Activated CD4-positive, alpha-beta memory T cell treated with anti-CD3 and anti-CD28 coated beads, Interleukin-2, amount 10 ng/mL, durations not matched to agents 7 days and 5 days (primary cell): ENCODE measurements at regions not wholly inside any gene's neighbourhood (a gene's known extent, or its start where the extent isn't known, plus 50 kb on each side); places are given as distances from the start of the nearest gene placed in this dataset.

ENCODE experiments used
- CTCF ChIA-PET: fragments of 350-600 bp; sonication (Branson Sonifier 250); formaldehyde crosslinking; loops from one replicate; lab custom pipeline; 2021; ENCODE audit warnings: antibody characterized with exemption, inconsistent platforms; lab: Charles Lee
- POLR2A ChIA-PET: fragments of 350-600 bp; sonication (Branson Sonifier 250); formaldehyde crosslinking; loops from one replicate; lab custom pipeline; 2021; ENCODE audit warnings: antibody characterized with exemption; lab: Charles Lee
- DNase-seq: peaks from one replicate; pipeline ENCODE4 v3.0.0-alpha.2; 2020
- H3K27ac Mint-ChIP-seq: one replicate; pipeline ENCODE4 v1.8.0; 2021; ENCODE audit warnings: mild to moderate bottlenecking, mixed read lengths
- H3K27me3 Mint-ChIP-seq: one replicate; pipeline ENCODE4 v1.8.0; 2021; ENCODE audit warnings: mixed read lengths
- H3K36me3 Mint-ChIP-seq: one replicate; pipeline ENCODE4 v1.8.0; 2021; ENCODE audit warnings: low read depth, mixed read lengths
- H3K4me1 Mint-ChIP-seq: one replicate; pipeline ENCODE4 v1.8.0; 2021; ENCODE audit warnings: mixed read lengths
- H3K4me3 Mint-ChIP-seq: one replicate; pipeline ENCODE4 v1.8.0; 2021; ENCODE audit warnings: mild to moderate bottlenecking, mixed read lengths
- H3K9me3 Mint-ChIP-seq: one replicate; pipeline ENCODE4 v1.8.0; 2021; ENCODE audit warnings: mixed read lengths

GRCh38 chr4:66628146-66628545, 917.2 kb downstream of the CENPC start:
- no peak overlapping the region for H3K4me3 Mint-ChIP-seq
- ChIA-PET CTCF (no interaction called here), POLR2A (no interaction called here)
- no peak overlapping the region for H3K27ac Mint-ChIP-seq
- H3K9me3 Mint-ChIP-seq, result peaks cover 4% of the 10 kb centered on the region
- no peaks in the 10 kb centered on the region for H3K4me1 Mint-ChIP-seq
- no peaks in the 10 kb centered on the region for H3K36me3 Mint-ChIP-seq
- no peaks in the 10 kb centered on the region for H3K27me3 Mint-ChIP-seq
- no peak for DNase-seq

- H3K27me3 Mint-ChIP-seq, result no peaks in the 10 kb centered on the region
- ChIA-PET CTCF (no interaction called here), POLR2A (no interaction called here)
- H3K4me3 Mint-ChIP-seq, result no peak overlapping the region
- no peak overlapping the region for H3K27ac Mint-ChIP-seq
- no peaks in the 10 kb centered on the region for H3K4me1 Mint-ChIP-seq
- no peaks in the 10 kb centered on the region for H3K36me3 Mint-ChIP-seq
- H3K9me3 Mint-ChIP-seq, result peaks cover 4% of the 10 kb centered on the region
- DNase-seq, result no peak
These were observed 919.8 kb downstream of the CENPC start for GRCh38 chr4:66625480-66625879.

GRCh38 chr4:66613591-66613990, 931.7 kb downstream of the CENPC start:
- Mint-ChIP-seq H3K27me3 (no peaks in the 10 kb centered on the region), H3K4me3 (no peak overlapping the region), H3K27ac (no peak overlapping the region), H3K36me3 (no peaks in the 10 kb centered on the region), H3K4me1 (no peaks in the 10 kb centered on the region), H3K9me3 (peaks cover 15% of the 10 kb centered on the region)
- no peak for DNase-seq
- ChIA-PET POLR2A (no interaction called here), CTCF (no interaction called here)

GRCh38 chr4:66609014-66609413, 936.3 kb downstream of the CENPC start:
- ChIA-PET CTCF (no interaction called here), POLR2A (no interaction called here)
- no peaks in the 10 kb centered on the region for H3K4me1 Mint-ChIP-seq
- H3K27me3 Mint-ChIP-seq, result no peaks in the 10 kb centered on the region
- no peaks in the 10 kb centered on the region for H3K9me3 Mint-ChIP-seq
- no peaks in the 10 kb centered on the region for H3K36me3 Mint-ChIP-seq
- DNase-seq, result no peak
- H3K27ac Mint-ChIP-seq, result no peak overlapping the region
- no peak overlapping the region for H3K4me3 Mint-ChIP-seq

- H3K27ac Mint-ChIP-seq, result no peak overlapping the region
- no peak for DNase-seq
- no peaks in the 10 kb centered on the region for H3K36me3 Mint-ChIP-seq
- no peaks in the 10 kb centered on the region for H3K4me1 Mint-ChIP-seq
- POLR2A ChIA-PET, result no interaction called here
- H3K9me3 Mint-ChIP-seq, result no peaks in the 10 kb centered on the region
- CTCF ChIA-PET, result no interaction called here
- no peak overlapping the region for H3K4me3 Mint-ChIP-seq
- no peaks in the 10 kb centered on the region for H3K27me3 Mint-ChIP-seq
These were observed 936.6 kb upstream of the EPHA5 start for GRCh38 chr4:66606908-66607307.

GRCh38 chr4:66606215-66606614, 935.9 kb upstream of the EPHA5 start:
- H3K27me3 Mint-ChIP-seq, result no peaks in the 10 kb centered on the region
- ChIA-PET CTCF (no interaction called here), POLR2A (no interaction called here)
- no peak overlapping the region for H3K27ac Mint-ChIP-seq
- H3K4me1 Mint-ChIP-seq, result no peaks in the 10 kb centered on the region
- H3K36me3 Mint-ChIP-seq, result no peaks in the 10 kb centered on the region
- no peak overlapping the region for H3K4me3 Mint-ChIP-seq
- no peak for DNase-seq
- no peaks in the 10 kb centered on the region for H3K9me3 Mint-ChIP-seq

- H3K36me3 Mint-ChIP-seq, result no peaks in the 10 kb centered on the region
- no peak overlapping the region for H3K27ac Mint-ChIP-seq
- no peak overlapping the region for H3K4me3 Mint-ChIP-seq
- ChIA-PET POLR2A (no interaction called here), CTCF (no interaction called here)
- no peak for DNase-seq
- H3K27me3 Mint-ChIP-seq, result no peaks in the 10 kb centered on the region
- no peaks in the 10 kb centered on the region for H3K9me3 Mint-ChIP-seq
- H3K4me1 Mint-ChIP-seq, result no peaks in the 10 kb centered on the region
These were observed 933.9 kb upstream of the EPHA5 start for GRCh38 chr4:66604192-66604591.

GRCh38 chr4:66602622-66603021, 932.3 kb upstream of the EPHA5 start:
- CTCF ChIA-PET, result no interaction called here
- H3K36me3 Mint-ChIP-seq, result no peaks in the 10 kb centered on the region

GRCh38 chr4:66591968-66592367, 921.7 kb upstream of the EPHA5 start:
- ChIA-PET POLR2A (no interaction called here), CTCF (no interaction called here)
- Mint-ChIP-seq H3K4me3 (no peak overlapping the region), H3K27me3 (no peaks in the 10 kb centered on the region), H3K36me3 (no peaks in the 10 kb centered on the region), H3K9me3 (peaks cover 3% of the 10 kb centered on the region), H3K27ac (no peak overlapping the region), H3K4me1 (no peaks in the 10 kb centered on the region)
- DNase-seq, result no peak

More at GRCh38 chr4:66602622-66603021, 932.3 kb upstream of the EPHA5 start:
- H3K4me1 Mint-ChIP-seq, result no peaks in the 10 kb centered on the region
- H3K27me3 Mint-ChIP-seq, result no peaks in the 10 kb centered on the region
- POLR2A ChIA-PET, result no interaction called here
- no peak overlapping the region for H3K27ac Mint-ChIP-seq
- H3K4me3 Mint-ChIP-seq, result no peak overlapping the region
- no peaks in the 10 kb centered on the region for H3K9me3 Mint-ChIP-seq
- DNase-seq, result no peak

GRCh38 chr4:66590488-66591215, 920.4 kb upstream of the EPHA5 start:
- ChIA-PET CTCF (no interaction called here), POLR2A (no interaction called here)
- Mint-ChIP-seq H3K27ac (no peak overlapping the region), H3K27me3 (no peaks in the 10 kb centered on the region), H3K4me3 (no peak overlapping the region), H3K4me1 (no peaks in the 10 kb centered on the region), H3K36me3 (no peaks in the 10 kb centered on the region), H3K9me3 (peaks cover 3% of the 10 kb centered on the region)
- DNase-seq, result no peak

GRCh38 chr4:66589183-66589582, 918.9 kb upstream of the EPHA5 start:
- POLR2A ChIA-PET, result no interaction called here
- Mint-ChIP-seq H3K4me1 (no peaks in the 10 kb centered on the region), H3K27me3 (no peaks in the 10 kb centered on the region), H3K27ac (no peak overlapping the region), H3K9me3 (peaks cover 3% of the 10 kb centered on the region), H3K36me3 (no peaks in the 10 kb centered on the region), H3K4me3 (no peak overlapping the region)
- CTCF ChIA-PET, result no interaction called here
- no peak for DNase-seq

GRCh38 chr4:66585767-66586166, 915.5 kb upstream of the EPHA5 start:
- no peaks in the 10 kb centered on the region for H3K9me3 Mint-ChIP-seq
- no peak overlapping the region for H3K27ac Mint-ChIP-seq
- no peak overlapping the region for H3K4me3 Mint-ChIP-seq
- H3K27me3 Mint-ChIP-seq, result no peaks in the 10 kb centered on the region
- ChIA-PET POLR2A (no interaction called here), CTCF (no interaction called here)
- no peaks in the 10 kb centered on the region for H3K36me3 Mint-ChIP-seq
- H3K4me1 Mint-ChIP-seq, result no peaks in the 10 kb centered on the region
- DNase-seq, result no peak

GRCh38 chr4:66577922-66578321, 907.6 kb upstream of the EPHA5 start:
- Mint-ChIP-seq H3K4me1 (no peaks in the 10 kb centered on the region), H3K27me3 (no peaks in the 10 kb centered on the region), H3K27ac (no peak overlapping the region), H3K9me3 (peaks cover 6% of the 10 kb centered on the region), H3K4me3 (no peak overlapping the region), H3K36me3 (no peaks in the 10 kb centered on the region)
- DNase-seq, result no peak
- POLR2A ChIA-PET, result no interaction called here
- CTCF ChIA-PET, result no interaction called here

- H3K36me3 Mint-ChIP-seq, result no peaks in the 10 kb centered on the region
- H3K4me1 Mint-ChIP-seq, result no peaks in the 10 kb centered on the region
- no peaks in the 10 kb centered on the region for H3K27me3 Mint-ChIP-seq
- DNase-seq, result no peak
- H3K27ac Mint-ChIP-seq, result no peak overlapping the region
- no peak overlapping the region for H3K4me3 Mint-ChIP-seq
- H3K9me3 Mint-ChIP-seq, result peaks cover 9% of the 10 kb centered on the region
- CTCF ChIA-PET, result no interaction called here
- POLR2A ChIA-PET, result no interaction called here
These were observed 904.9 kb upstream of the EPHA5 start for GRCh38 chr4:66575008-66575696.
